ENCODE measurements at regions not wholly inside any gene's neighbourhood (a gene's known extent, or its start where the extent isn't known, plus 50 kb on each side); places are given as distances from the start of the nearest gene placed in this dataset.
"Not testable (repeated sequence)": the region's sequence is repeated elsewhere in the genome, so short reads cannot be mapped to it uniquely, and the experiment has no call there.

DNA sequence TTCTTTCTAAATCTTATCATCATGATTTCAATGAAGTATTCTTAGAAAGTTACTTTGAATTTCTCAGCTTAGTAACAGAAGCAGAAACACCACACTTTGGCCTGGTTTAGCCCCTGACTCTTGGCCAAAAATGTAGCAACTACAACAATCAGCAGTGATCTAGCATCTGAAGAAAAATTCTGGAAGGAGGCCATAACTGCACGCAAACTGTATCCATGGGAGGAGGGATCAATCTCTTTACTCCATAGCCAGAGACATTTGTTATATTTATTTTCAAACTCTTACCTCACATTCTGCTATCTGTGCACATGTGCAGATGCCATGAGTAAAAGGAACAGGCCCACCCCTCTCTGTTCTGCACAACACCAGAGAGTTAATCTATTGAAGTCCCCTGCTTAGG, 251.0 kb upstream of the P2RY1 start:
- no peak for DNase-seq

DNA sequence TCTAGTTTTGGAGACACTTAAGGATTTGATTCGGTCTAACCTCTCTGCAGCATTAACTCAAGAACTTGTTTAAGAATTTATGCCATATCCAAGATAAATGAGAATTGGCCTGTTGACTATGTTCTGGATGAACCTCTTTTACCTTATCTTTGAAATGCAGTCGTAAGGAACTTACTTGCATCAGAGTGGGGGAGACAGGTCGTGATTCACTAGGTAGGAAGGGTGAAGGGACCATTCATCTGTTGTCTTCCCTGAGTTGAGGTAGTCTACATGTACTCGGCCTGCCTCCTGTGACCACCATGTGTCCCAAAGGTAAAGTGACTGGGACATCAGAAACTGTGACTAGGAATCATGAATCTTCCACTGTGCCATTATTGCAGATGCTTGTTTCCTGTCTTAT, 248.0 kb upstream of the P2RY1 start:
- DNase-seq, result no peak

DNA sequence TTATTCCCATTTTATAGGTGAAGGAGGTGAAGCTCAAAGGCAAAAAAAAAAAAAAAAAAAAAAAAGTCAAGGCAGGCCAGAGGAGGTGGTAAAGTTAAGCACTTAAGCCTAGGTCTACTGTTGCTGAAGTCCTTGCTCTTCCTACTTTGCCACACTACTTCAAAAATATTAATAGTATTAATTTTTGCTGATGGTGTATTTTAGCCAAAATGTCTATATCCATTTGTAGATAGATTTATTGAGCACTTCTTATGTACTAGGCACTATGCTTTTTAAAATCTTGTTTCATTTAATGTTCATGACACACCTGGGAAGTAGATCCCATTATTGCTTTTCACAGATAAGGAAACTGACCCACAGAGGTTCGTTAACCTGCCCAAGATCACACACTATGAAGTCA, 247.1 kb upstream of the P2RY1 start:
- DNase-seq, result no peak

DNA sequence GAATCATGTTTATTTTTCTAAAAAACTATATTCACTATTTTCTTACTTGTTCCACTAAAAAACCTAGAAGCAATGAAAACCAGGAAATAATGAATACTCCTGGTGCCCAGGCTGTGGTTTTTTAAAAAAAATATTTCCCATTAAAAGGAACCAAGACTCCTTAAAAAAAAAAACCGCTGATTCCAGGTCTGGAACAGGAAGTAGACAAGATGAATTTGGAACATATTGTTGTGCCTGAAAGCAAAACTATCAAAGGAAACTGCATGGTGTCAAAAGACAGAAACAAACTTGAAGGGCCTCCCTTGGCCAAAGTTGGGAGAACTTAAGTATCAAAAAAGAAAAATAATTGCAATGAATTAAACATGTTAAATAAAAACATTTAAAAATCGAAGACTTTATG, 245.3 kb upstream of the P2RY1 start:
- DNase-seq, result no peak

DNA sequence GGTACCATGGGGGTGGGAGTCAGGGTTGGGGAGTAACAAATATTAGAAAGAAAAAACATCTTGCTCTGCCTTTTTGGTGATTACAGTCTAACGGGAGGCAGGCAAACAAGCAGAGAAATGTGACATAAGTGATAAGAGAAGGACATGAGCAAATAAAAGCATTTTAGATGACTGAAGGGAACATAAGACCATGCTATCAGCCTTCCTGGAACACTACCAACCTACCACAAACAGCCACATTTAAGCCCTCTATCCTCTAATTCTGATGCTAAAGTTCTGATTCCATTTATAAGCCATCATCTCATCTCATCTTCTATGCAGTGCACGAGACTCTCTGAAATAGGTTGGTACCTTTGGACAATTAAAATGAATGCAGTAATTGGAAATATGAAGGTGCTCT, 243.4 kb upstream of the P2RY1 start:
- no peak for DNase-seq

DNA sequence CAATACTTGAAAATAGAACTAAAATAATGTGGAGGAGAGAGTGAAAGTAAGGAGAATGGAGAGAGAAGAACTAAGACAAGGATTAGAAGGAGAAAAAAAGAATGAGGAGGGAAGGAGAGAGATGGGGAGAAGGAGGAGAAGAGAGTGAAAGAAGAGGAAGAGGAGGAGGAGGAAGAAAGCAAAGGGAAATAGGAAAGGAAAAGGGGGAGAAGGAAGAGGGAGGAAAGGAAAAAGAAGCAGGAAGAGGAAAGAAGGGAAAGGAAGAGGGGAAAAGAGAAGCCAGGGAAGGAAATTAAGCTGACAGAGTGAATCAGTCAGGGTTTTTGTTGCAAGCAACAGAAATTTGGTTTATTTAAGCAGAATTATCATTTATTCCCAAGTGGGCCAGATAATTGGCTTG, 241.7 kb upstream of the P2RY1 start:
- DNase-seq, result no peak

DNA sequence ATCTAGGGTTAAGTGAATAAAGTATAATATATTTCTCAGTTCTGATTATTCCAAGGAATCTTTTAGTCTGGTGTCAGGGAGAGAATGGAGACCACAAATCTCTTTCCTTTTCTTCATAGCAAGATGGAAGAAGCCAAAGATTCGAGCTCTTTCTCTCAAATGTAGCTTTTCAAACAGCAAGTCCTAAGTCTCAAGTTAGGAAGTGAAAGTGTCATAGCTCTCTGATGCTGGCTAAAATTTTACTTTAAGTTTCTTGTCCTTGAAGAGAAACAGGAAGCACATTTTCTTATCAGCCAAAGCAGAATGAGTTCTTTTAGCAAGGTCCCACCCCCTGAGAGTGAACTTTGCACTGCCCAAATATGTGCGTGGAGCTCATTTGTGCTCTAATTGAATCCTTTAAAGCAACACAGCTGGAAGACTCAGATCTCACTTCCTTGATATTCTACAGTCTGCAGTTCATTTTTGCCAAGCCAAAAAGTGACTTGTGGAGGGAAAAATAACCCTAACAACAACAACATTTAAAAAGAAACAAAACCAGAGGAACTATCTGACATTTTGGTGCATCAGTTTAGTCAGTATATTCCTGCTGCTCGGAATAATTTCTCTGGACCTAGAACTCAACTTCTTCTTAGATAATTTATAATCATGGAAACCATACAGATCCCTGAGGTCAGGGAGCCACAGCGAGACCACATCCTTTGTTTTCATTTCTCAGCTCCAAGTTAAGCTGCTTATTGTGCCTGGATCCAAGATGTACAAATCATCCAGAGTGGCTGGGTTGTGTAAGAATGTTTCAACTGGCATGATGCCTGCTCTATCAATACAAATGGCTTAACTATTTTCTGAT, 238.7 kb upstream of the P2RY1 start:
- DNase-seq, result no peak

DNA sequence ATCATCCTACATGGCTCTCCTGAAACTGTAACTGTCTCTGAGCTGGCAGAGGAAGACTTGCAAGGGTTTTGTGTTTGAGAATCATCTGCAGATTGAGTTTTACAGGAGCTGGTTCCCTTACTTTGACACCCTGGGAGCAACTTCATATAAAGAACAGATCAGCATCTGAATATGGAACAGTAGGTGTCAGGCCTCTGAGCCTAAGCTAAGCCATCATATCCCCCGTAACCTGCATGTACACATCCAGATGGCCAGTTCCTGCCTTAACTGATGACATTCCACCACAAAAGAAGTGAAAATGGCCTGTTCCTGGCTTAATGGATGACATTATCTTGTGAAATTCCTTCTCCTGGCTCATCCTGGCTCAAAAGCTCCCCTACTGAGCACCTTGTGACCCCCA, 238.1 kb upstream of the P2RY1 start:
- DNase-seq, result not testable (repeated sequence)

DNA sequence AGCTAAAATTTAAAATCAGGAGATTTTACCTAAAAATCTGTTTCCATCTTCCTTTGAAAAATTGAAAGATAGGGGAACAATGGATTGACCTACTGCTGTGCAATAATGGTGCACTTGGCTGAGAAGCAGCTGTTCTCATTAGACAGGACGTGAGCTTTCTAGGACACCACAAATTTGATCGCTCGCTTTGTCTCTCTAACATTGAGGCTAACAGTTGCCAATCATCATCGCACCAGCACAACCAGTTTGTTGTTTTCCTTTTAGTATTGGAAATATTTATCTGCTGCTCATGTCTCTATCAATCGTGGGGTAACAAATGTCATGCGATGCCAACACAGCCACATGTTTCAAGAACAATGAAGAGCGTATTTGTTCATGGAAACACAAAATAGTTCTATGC, 228.8 kb upstream of the P2RY1 start:
- no peak for DNase-seq

DNA sequence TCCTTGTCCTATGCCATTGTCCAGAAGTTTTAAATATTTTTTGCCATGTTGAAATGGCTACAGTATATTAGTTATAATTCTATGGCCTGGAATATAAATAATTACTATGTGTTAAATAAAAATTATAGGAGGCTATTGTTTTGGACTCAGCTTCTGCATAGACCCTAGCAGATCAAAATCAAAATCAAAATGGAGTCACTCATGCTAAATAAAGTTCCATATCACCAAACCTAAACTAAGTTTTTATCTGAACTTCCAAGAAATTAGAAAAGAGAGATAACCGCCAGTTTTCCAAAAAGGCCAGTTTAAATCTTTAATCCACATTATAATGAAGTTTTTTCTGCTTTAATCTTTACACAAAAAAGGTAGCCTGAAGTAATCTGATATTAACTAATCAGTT, 227.8 kb upstream of the P2RY1 start:
- no peak for DNase-seq

DNA sequence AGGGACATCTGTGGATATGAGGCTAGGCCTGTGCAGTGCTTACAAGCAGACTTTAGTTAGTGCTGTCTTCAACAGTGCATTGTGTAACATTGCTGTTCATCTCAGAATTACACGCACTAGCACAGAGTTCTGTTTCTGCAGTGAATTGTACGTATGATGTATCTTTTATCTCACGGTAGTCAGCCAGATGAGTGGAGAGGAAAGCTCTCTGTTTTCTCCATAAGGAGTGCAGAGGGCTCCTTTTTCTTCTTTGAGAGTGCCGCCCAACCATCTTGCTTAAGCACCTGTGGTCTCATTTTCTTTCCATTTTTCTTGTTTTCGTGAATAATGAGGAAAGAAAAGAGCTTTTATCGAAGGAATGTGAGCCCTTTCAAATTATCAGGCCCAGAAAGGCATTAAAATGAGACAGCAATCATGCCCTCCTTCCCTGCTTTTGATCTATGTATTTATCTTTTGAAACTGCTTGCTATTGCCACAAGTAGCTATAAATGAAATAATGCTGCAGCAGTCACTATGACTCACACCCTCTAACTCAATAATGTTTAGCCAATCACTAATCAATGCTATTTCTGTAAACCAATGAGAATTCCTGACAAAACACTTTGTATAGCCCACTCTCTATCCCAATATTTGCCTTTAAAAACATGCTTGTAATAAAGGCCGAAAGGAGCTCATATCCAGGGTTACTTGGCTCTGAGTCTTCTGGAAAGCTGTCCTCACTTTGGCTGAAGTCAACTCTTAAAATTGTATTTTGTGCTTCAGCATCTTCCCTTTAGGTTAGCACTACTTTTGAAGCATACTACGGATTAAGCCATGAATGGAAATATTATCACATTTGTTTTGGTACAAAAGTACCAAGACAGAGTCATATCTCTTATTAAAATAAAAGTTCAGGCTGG, 226.0 kb upstream of the P2RY1 start:
- DNase-seq, result no peak

DNA sequence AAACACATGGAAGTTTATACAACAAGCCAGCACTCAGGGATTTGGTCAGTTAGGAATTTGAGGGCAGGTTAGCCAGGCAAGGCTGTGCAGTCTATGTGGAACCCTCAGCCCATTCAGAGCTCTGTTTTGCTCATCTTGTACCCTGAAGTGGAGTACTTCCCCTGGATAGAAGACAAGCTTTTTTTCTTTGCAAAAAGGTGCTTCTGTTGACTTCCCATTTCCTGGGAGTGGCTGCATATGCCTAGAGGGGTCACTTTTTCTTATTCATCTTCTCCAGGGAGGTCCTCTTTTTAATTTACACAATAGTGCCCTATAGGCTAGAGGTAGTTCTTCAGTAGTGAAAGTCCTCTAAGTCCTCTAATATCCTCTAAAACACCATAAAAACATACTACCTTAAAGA, 225.0 kb upstream of the P2RY1 start:
- DNase-seq, result no peak

DNA sequence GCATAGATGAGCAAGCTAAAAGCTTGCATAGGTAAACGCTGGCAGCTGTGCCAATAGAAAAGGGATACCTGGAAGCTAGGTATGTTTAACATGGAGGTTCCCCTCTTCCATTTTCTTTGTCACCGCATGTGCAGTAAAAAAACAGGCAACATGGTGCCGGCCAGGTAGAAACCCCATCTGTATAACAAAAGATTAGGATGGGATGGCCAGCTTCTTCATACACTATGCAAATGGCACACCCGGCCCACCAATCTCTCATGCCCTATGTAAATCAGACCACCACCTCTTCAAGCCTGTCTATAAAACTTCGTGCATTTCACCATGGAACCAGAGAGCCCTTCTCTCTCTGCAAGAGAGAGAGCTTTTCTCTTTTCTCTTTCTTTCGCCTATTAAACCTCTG, 224.3 kb upstream of the P2RY1 start:
- no peak for DNase-seq

DNA sequence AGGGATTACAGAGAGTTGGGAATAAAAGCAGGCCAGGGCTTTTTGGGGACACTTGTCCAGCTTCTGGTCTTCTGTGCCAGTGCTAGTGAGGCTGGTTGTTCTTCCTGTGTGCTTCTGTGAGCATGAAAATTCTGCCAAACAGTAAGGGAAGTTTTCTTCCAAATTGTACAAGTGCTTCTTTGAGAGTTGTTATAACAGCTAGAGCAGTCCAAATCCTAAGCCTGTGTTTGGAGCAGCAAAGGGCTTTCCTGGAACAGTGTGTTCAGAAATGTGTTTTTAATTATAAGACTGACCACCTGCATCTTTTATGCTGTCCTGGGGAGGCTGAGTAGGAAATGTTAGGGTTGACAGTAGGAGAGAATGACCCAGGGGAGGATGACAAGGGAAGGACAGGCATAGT, 223.0 kb upstream of the P2RY1 start:
- DNase-seq, result no peak

DNA sequence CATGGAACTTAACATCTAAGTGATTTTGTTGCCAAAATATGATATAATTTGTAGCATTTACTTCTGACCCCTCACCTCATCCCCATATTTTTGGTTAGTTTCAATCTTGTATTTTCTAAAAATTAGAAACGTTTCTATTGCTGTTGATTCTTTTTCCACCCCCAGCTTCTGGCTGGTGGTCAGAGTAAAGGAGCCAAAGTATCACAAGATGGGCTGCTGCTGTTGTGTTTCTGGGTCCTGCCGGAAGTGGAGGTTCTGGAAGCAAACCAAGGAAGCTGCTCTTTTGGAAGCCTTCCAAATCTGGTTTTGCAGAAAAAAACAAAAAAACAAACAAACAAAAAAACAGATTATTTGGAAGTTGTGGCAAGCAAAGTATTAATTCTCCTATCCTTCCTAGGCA, 221.1 kb upstream of the P2RY1 start:
- no peak for DNase-seq

DNA sequence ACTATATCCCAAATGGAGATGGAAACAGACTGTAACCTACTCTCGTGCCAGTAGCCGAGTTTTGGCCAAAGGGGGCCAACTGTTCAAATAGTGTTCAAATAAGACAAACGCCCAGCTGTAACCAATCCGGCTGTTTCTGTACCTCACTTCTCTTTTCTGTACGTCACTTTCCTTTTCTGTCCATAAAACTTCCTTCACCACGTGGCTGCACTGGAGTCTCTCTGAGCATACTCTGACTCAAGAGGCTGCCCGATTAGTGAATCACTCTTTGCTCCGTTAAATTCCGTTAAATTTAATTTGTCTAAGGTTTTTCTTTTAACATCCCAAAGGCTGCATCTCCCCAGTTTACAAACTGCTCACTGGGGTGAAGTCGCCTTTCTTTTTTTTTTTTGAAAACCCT, 219.2 kb upstream of the P2RY1 start:
- DNase-seq, result no peak

DNA sequence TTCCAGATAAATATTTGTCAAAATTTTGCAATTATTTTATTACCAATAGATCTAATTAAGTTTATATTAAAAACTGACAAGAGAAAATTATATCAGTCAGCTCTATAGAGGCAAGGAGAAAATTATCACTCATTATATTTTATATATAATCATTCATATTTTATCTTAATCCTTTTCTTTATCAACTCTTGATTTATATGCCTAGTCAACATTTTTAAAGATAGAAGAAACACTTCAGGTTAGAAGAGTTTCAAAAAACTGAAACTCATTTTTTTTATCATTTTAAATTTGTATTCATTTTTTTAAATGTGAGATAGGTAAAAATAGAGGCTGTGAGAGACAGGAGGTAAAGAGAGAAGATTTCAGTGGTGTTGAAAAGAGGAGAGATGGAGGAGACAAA, 217.3 kb upstream of the P2RY1 start:
- DNase-seq, result no peak

DNA sequence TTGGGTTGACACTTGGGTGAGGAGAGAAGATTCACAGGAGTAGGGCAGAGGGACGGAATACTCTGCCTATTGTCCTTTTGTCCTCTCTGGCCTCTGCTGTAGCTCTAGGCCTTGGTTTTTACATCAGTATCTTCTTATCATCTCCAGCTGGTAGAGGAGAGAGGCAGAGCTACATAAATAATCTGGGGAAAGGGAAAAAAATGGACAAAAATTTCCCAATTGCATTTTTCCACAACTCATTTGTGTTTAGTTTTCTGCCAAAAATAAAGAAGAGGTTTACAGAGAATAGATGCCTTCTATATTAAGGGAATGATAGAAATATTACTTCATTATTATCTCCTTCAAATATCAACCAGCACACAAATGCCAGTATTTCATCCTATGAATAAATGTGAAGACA, 216.4 kb upstream of the P2RY1 start:
- no peak for DNase-seq

DNA sequence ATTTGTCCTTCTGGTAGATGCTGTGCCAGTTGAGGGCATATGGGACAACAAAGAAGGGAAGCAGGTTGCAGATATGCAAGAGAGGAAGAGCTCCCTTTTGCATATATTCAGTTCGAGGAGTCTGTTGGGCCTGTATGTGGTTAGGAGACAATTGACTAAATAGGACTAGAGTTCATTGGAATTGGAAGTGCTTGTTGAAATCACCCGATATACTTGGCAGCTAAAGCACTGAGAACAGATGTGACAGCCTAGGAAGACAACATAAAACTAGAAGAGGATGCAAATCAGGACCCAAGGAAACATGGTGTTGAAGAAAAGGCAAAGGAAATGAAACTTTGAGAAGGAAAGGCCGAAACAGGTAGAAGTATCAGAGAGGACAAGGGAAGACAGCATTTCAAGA, 215.2 kb upstream of the P2RY1 start:
- no peak for DNase-seq

DNA sequence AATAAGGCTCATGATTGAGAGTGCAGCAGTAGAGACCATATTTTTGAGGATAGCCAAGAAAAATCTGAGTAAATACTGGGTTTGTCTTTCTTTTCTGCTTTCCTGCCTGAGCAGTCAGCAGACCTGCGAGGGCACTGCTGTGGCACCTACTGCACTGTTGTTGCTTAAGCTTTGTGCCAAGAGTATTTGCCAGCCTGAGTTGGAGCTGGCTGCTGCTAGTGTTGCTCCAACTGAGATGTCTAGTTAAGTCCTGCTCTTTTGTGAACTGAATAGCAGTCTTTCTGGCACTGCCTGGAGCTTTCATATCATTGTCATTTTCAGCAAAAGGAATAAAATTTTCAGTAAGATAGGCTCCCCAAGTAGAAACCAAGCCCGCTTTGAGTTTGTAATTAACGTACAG, 214.5 kb upstream of the P2RY1 start:
- no peak for DNase-seq

DNA sequence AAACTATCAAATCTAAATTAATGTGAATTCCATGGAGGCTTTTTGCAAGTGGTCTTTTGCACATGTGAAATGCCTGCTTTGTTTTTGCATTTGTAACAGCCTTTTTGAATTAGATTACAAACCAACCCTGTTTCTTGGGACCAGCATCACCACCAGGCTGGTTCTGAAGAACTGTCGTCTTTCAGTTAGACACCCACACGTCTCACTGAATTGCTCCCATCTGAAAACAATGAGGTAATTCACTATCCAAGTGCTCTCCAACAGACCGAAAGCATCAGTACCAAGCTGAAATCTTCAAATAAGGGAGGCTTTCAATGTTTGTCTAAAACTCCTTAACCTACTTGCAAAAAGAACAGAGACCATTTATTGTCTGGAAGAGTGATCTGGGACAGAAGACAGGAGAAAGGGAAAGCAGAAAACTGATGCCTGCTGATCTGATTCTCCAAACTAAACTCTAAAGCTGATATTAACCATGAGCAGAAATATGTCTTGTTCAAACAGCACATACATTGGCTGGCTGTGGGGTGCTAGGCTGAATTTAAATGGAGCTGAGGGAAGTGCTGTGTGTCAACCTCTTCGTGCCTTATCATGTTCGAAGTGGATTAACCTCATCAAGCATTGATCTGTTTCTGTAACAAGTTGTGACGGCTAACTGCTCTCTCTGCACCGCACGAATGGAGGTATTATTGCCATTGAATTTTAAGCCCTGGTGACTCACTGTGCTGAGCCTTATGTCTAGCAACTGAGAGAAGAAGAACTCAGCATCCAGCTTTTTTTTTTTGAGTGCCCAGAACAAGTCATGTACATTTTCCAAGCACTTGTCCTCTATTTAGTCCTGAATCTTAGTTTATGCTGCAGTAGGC, 213.7 kb upstream of the P2RY1 start:
- DNase-seq, result no peak

DNA sequence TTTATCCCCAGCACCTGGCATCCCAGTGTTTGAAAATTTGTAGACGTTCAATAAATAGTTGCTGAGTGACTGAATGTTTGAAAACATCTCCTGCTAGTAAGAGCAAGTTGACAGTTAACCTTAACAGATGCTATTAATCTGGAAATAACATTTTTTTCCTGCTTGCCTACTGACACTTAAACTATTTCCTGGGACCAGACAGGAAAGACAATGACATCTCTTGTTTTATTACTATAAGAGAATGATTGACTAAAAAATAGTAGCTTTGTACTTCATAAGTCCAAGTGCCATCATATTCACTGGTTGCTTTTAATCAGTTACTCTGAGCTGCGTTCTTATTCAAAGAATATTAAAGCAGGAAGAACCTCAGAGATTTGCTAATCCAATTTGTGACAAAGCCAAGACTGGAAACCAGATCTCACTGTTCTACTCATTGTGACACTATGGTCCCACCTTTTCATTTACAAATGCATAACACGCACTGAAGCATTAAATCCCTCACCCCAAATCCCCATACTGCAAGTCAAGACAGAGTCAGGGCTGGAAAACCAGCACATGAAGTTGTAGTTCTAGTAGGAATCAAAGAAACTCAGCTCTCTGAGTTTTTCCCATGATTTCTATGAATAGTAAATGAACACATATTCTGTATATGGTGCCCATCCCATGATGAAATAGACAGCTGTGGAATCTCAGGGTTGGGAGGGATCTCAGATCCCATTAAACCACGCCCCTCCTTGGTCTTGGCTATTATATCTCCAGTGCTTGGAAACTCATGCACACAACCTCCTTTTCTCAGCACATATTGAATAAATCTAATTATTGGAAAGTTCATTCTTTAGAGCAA, 212.7 kb upstream of the P2RY1 start:
- no peak for DNase-seq

DNA sequence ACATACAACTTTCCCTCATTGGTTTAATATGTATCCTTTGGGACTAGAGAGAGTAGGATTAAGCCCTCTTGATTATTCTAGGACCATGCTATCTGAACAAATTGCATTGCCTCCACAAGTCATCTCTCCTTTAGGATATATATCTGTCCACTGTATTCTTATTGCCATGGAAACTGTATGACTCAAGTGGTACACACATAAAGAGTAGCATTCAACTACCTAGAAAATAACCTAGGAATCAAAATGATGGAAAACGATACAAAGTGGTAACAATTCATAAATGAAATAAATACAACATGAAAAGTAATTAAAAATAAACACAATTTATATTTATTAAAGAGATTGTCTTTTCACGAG, 212.1 kb upstream of the P2RY1 start:
- DNase-seq, result no peak

All from activated naive CD4-positive, alpha-beta T cell (primary cell).